ENCODE measurements at regions not wholly inside any gene's neighbourhood (a gene's known extent, or its start where the extent isn't known, plus 50 kb on each side); places are given as distances from the start of the nearest gene placed in this dataset.

GRCh38 chr10:10315989-10316388 lies 701.7 kb upstream of the CELF2 start:
- TF ChIP-seq YY1 (IDR thresholded peaks at IDR 0.05; ENCODE audit: low read depth) = no peak
- no peak for TF ChIP-seq EP300 (IDR thresholded peaks at IDR 0.05; ENCODE audit: borderline replicate concordance)
- no peak for TF ChIP-seq CREB1 (IDR thresholded peaks at IDR 0.05; ENCODE audit: low read depth)
